GM23338 (cell line): ENCODE measurements at regions not wholly inside any gene's neighbourhood (a gene's known extent, or its start where the extent isn't known, plus 50 kb on each side); places are given as distances from the start of the nearest gene placed in this dataset.

Experiments
- ATAC-seq: fragments of 200-7000 bp; cut with Tn5 transposase; 3 replicates; pipeline ENCODE4 v1.9.1; 2020
- DNase-seq: peaks from one replicate; pipeline ENCODE4 v3.0.0-alpha.2; 2015; ENCODE audit warnings: low spot score
- H2AFZ ChIP-seq: fragments of 200-600 bp; sonication (generic); 2 replicates; pipeline ENCODE4 v1.8.0; 2016; ENCODE audit warnings: antibody characterized with exemption, mild to moderate bottlenecking, moderate library complexity
- H3F3A ChIP-seq: fragments of 200-600 bp; sonication (generic); replicated peaks from 2 replicates; pipeline ENCODE4 v1.8.0; 2017; ENCODE audit warnings: antibody characterized with exemption, mixed run types, low read depth
- H3K27ac ChIP-seq: fragments of 200-600 bp; sonication (generic); 2 replicates; pipeline ENCODE4 v1.6.1; 2016; ENCODE audit warnings: low read depth
- H3K27me3 ChIP-seq: fragments of 200-600 bp; sonication (generic); 2 replicates; pipeline ENCODE4 v1.8.0; 2016; ENCODE audit warnings: mild to moderate bottlenecking, mixed run types, moderate library complexity; ENCODE audit not compliant: insufficient read depth
- H3K36me3 ChIP-seq: fragments of 200-600 bp; sonication (generic); 2 replicates; pipeline ENCODE4 v1.8.0; 2016; ENCODE audit warnings: mild to moderate bottlenecking; ENCODE audit not compliant: insufficient read depth
- H3K4me1 ChIP-seq: fragments of 200-600 bp; sonication (generic); 2 replicates; pipeline ENCODE4 v1.8.0; 2016; ENCODE audit warnings: mild to moderate bottlenecking, moderate library complexity; ENCODE audit not compliant: insufficient read depth
- H3K4me2 ChIP-seq: fragments of 200-600 bp; sonication (generic); 2 replicates; pipeline ENCODE4 v1.7.1; 2017; ENCODE audit warnings: mixed run types
- H3K4me3 ChIP-seq: fragments of 200-600 bp; sonication (generic); 2 replicates; pipeline ENCODE4 v1.6.1; 2016; ENCODE audit warnings: mixed run types
- H3K79me2 ChIP-seq: fragments of 200-600 bp; sonication (generic); replicated peaks from 2 replicates; pipeline ENCODE4 v1.8.0; 2017; ENCODE audit warnings: mild to moderate bottlenecking; ENCODE audit not compliant: insufficient read depth
- H3K9me2 ChIP-seq: fragments of 200-600 bp; sonication (generic); 2 replicates; pipeline ENCODE4 v1.8.0; 2017; ENCODE audit not compliant: insufficient read depth
- H4K20me1 ChIP-seq: fragments of 200-600 bp; sonication (generic); replicated peaks from 2 replicates; pipeline ENCODE4 v1.8.0; 2017; ENCODE audit warnings: mild to moderate bottlenecking; ENCODE audit not compliant: insufficient read depth
- H3K27ac Mint-ChIP-seq: 2 replicates; pipeline ENCODE4 v1.8.0; 2020; ENCODE audit warnings: inconsistent platforms, mild to moderate bottlenecking, moderate library complexity, mixed read lengths
- H3K27me3 Mint-ChIP-seq: 3 replicates; pipeline ENCODE4 v1.8.0; 2022; ENCODE audit warnings: low read depth, mild to moderate bottlenecking, moderate library complexity, mixed read lengths, inconsistent platforms; ENCODE audit not compliant: insufficient read depth, poor library complexity
- H3K36me3 Mint-ChIP-seq: 3 replicates; pipeline ENCODE4 v1.8.0; 2021; ENCODE audit warnings: low read depth, mild to moderate bottlenecking, inconsistent platforms, moderate library complexity, mixed read lengths
- H3K4me1 Mint-ChIP-seq: 3 replicates; pipeline ENCODE4 v1.8.0; 2020; ENCODE audit warnings: mild to moderate bottlenecking, inconsistent platforms, mixed read lengths
- H3K4me3 Mint-ChIP-seq: 3 replicates; pipeline ENCODE4 v1.8.0; 2021; ENCODE audit warnings: moderate library complexity, mild to moderate bottlenecking, inconsistent platforms, mixed read lengths
- H3K9me3 Mint-ChIP-seq: 3 replicates; pipeline ENCODE4 v1.8.0; 2020; ENCODE audit warnings: moderate library complexity, mild to moderate bottlenecking, inconsistent platforms, mixed read lengths
- CREB1 ChIP-seq: fragments of 250-450 bp; sonication (Bioruptor Pico); IDR thresholded peaks from 2 replicates; pipeline ENCODE4 v1.5.0; 2020; ENCODE audit warnings: low read depth, mild to moderate bottlenecking, moderate library complexity
- CTCF ChIP-seq, 2 experiments: fragments of 200-600 bp in 1 of 2; sonication (generic) in 1 of 2; conservative IDR thresholded peaks; 2 replicates each; pipeline versions ENCODE4 v1.5.1 to v1.6.1; 2016 to 2017; ENCODE audit warnings: antibody characterized with exemption in 2 of 2, low read depth in 2 of 2, mild to moderate bottlenecking in 2 of 2, moderate library complexity in 1 of 2
- ETS1 ChIP-seq: IDR thresholded peaks from 2 replicates; pipeline ENCODE4 v1.6.1; 2016; ENCODE audit warnings: antibody characterized with exemption
- EZH2 ChIP-seq: fragments of 200-600 bp; sonication (generic); IDR thresholded peaks from one replicate; pipeline ENCODE4 v1.8.0; 2017; ENCODE audit warnings: antibody characterized with exemption, mild to moderate bottlenecking, low read depth; ENCODE audit not compliant: unreplicated experiment
- EZH2phosphoT487 ChIP-seq: fragments of 200-600 bp; sonication (generic); IDR thresholded peaks from one replicate; pipeline ENCODE4 v1.8.1; 2018; ENCODE audit warnings: antibody characterized with exemption; ENCODE audit not compliant: unreplicated experiment
- JUNB ChIP-seq: IDR thresholded peaks from one replicate; pipeline ENCODE4 v1.6.1; 2016; ENCODE audit warnings: antibody characterized with exemption; ENCODE audit not compliant: unreplicated experiment
- NANOG ChIP-seq: IDR thresholded peaks from 2 replicates; pipeline ENCODE4 v1.6.1; 2016; ENCODE audit warnings: antibody characterized with exemption, borderline replicate concordance
- POLR2AphosphoS5 ChIP-seq: IDR thresholded peaks from 2 replicates; pipeline ENCODE4 v1.6.1; 2016; ENCODE audit warnings: antibody characterized with exemption, low read depth
- STAT1 ChIP-seq: IDR thresholded peaks from one replicate; pipeline ENCODE4 v1.6.1; 2016; ENCODE audit warnings: antibody characterized with exemption; ENCODE audit not compliant: unreplicated experiment
- ZNF114 ChIP-seq: fragments of 250-450 bp; sonication (Bioruptor Pico); IDR thresholded peaks from 2 replicates; pipeline ENCODE4 v1.5.0; 2020; ENCODE audit warnings: mild to moderate bottlenecking, moderate library complexity
- ZNF331 ChIP-seq: fragments of 250-450 bp; sonication (Bioruptor Pico); IDR thresholded peaks from 2 replicates; pipeline ENCODE4 v1.5.0; 2020; ENCODE audit warnings: low read depth, mild to moderate bottlenecking, moderate library complexity
- ZNF462 ChIP-seq: fragments of 250-450 bp; sonication (Bioruptor Pico); IDR thresholded peaks from 2 replicates; pipeline ENCODE4 v1.5.0; 2020; ENCODE audit warnings: mild to moderate bottlenecking, moderate library complexity

- Histone ChIP-seq H3K36me3 (no peaks in the 10 kb centered on the region), H3F3A (no peaks in the 10 kb centered on the region), H3K4me3 (no peak overlapping the region), H3K9me2 (no peaks in the 10 kb centered on the region; the same call in 1 of the 2 replicates), H4K20me1 (no peaks in the 10 kb centered on the region), H3K27ac (no peak overlapping the region), H3K27me3 (no peaks in the 10 kb centered on the region), H3K4me2 (no peak overlapping the region), H3K79me2 (no peaks in the 10 kb centered on the region), H3K4me1 (no peaks in the 10 kb centered on the region), H2AFZ (no peak overlapping the region)
- H3K27ac Mint-ChIP-seq, result no peak overlapping the region
- no peak for TF ChIP-seq CREB1 (CRISPR knock-in tag)
- TF ChIP-seq NANOG, result no peak
- ATAC-seq (no peak), DNase-seq (no peak)
- H3K36me3 Mint-ChIP-seq, result no peaks in the 10 kb centered on the region
- H3K27me3 Mint-ChIP-seq, result peaks cover 2% of the 10 kb centered on the region
- H3K4me3 Mint-ChIP-seq, result no peak overlapping the region
- H3K4me1 Mint-ChIP-seq, result 0 out of 3 replicates have a peak, but pooled peaks cover 3% of the 10 kb centered on the region
- no peaks in the 10 kb centered on the region for H3K9me3 Mint-ChIP-seq
Measured at GRCh38 chr9:120257483-120257882, 322.5 kb downstream of the CDK5RAP2 start.

- H3K4me3 Mint-ChIP-seq, result no peak overlapping the region
- TF ChIP-seq ETS1 (no peak), STAT1 (no peak), NANOG (no peak), EZH2 (no peak), EZH2phosphoT487 (no peak), ZNF331 (CRISPR knock-in tag) (no peak), CTCF (conservative IDR thresholded peaks at IDR 0.05; ENCODE audit: low read depth in 2 of 2) (no peak), ZNF462 (no peak), POLR2AphosphoS5 (no peak), CREB1 (CRISPR knock-in tag) (no peak), ZNF114 (CRISPR knock-in tag) (no peak), JUNB (no peak)
Measured at GRCh38 chr9:120256146-120256545, 323.8 kb downstream of the CDK5RAP2 start.

More at GRCh38 chr9:120256146-120256545, 323.8 kb downstream of the CDK5RAP2 start:
- H4K20me1 ChIP-seq, result no peaks in the 10 kb centered on the region
- Mint-ChIP-seq H3K27ac (no peak overlapping the region), H3K27me3 (no peaks in the 10 kb centered on the region), H3K36me3 (no peaks in the 10 kb centered on the region), H3K9me3 (no peaks in the 10 kb centered on the region), H3K4me1 (0 out of 3 replicates have a peak, but pooled peaks cover 3% of the 10 kb centered on the region)
- no peaks in the 10 kb centered on the region for H3K79me2 ChIP-seq
- no peak overlapping the region for H3K27ac ChIP-seq
- H3K27me3 ChIP-seq, result no peaks in the 10 kb centered on the region
- H3F3A ChIP-seq, result no peaks in the 10 kb centered on the region
- H3K36me3 ChIP-seq, result no peaks in the 10 kb centered on the region
- H3K4me2 ChIP-seq, result no peak overlapping the region
- DNase-seq (no peak), ATAC-seq (no peak)
- no peak overlapping the region for H3K4me3 ChIP-seq
- H3K9me2 ChIP-seq, result no peaks in the 10 kb centered on the region; the same call in 1 of the 2 replicates
- H3K4me1 ChIP-seq, result no peaks in the 10 kb centered on the region
- no peak overlapping the region for H2AFZ ChIP-seq
